ENCODE measurements at regions not wholly inside any gene's neighbourhood (a gene's known extent, or its start where the extent isn't known, plus 50 kb on each side); places are given as distances from the start of the nearest gene placed in this dataset.

GRCh38 chr4:54912155-54912554, 213.2 kb downstream of the KDR start:
- Histone ChIP-seq H3K4ac (ENCODE audit: low read depth, low read length) (no peak overlapping the region), H3K27ac (ENCODE audit: insufficient read depth, low read length) (no peak overlapping the region), H3K27me3 (ENCODE audit: control insufficient read depth, insufficient read depth, low read length) (peaks cover 6% of the 10 kb centered on the region), H4K5ac (ENCODE audit: low read depth, low read length) (no peak overlapping the region), H3K4me1 (ENCODE audit: control insufficient read depth, insufficient read depth, low read length) (peaks cover 1% of the 10 kb centered on the region; the same call in 1 of the 2 replicates), H3K56ac (ENCODE audit: extremely low read depth, insufficient read depth, low read length) (no peak overlapping the region), H3K36me3 (ENCODE audit: control insufficient read depth, insufficient read depth, low read length) (no peaks in the 10 kb centered on the region), H2BK5ac (ENCODE audit: low read depth, low read length, poor library complexity, severe bottlenecking) (no peak overlapping the region), H3K4me2 (ENCODE audit: low read depth, low read length) (no peak overlapping the region), H3K9ac (ENCODE audit: low read depth, low read length) (no peak overlapping the region), H3K4me3 (ENCODE audit: insufficient read depth, low read depth, low read length) (no peak overlapping the region), H2BK15ac (ENCODE audit: low read depth, low read length) (no peak overlapping the region), H3K18ac (ENCODE audit: low read depth, low read length) (no peak overlapping the region), H2BK20ac (ENCODE audit: low read depth, low read length) (no peak overlapping the region), H3K14ac (replicated peaks; ENCODE audit: low read depth, low read length) (no peak overlapping the region), H4K8ac (ENCODE audit: low read depth in 2 of 2, low read length in 2 of 2) (no peak overlapping the region), H3K79me1 (ENCODE audit: low read depth in 1 of 2, low read length in 2 of 2) (no peaks in the 10 kb centered on the region), H2BK120ac (ENCODE audit: low read depth, low read length) (no peak overlapping the region), H4K20me1 (ENCODE audit: insufficient read depth, low read length) (no peaks in the 10 kb centered on the region), H4K91ac (ENCODE audit: insufficient read depth, low read depth, low read length) (no peak overlapping the region), H3K9me1 (ENCODE audit: insufficient read depth, low read length) (no peaks in the 10 kb centered on the region), H3K9me3 (ENCODE audit: control insufficient read depth, insufficient read depth, low read length) (no peaks in the 10 kb centered on the region), H2AK9ac (replicated peaks; ENCODE audit: low read depth, low read length, poor library complexity) (no peak overlapping the region), H3K23ac (ENCODE audit: low read depth, low read length) (no peak overlapping the region), H2AFZ (replicated peaks; ENCODE audit: low read length, poor library complexity) (no peak overlapping the region), H2AK5ac (ENCODE audit: low read depth, low read length) (no peak overlapping the region)
- POLR2A ChIA-PET (ENCODE audit: unreplicated experiment), result no interaction called here
- no CpG with 5 or more reads among the region's 3 CpGs for WGBS, 2 experiments (ENCODE audit: extremely low coverage in 2 of 2, insufficient read length in 1 of 2)
- intact Hi-C loops (cut with micrococcal nuclease) (no loop called here), dilution Hi-C loops (cut with HindIII; ENCODE audit: low sequenced_read_pairs, unreplicated experiment) (no loop called here), in situ Hi-C loops (cut with MboI; ENCODE audit: low sequenced_read_pairs) (no loop called here)
- DNase-seq, result no peak
- CTCF ChIA-PET, result no interaction called here
- TF ChIP-seq FOS (IDR thresholded peaks at IDR 0.05; ENCODE audit: low read depth, low read length), result no peak
- TF ChIP-seq ELK1 (IDR thresholded peaks at IDR 0.05; ENCODE audit: borderline replicate concordance, low read depth, low read length), result no peak
- TF ChIP-seq CHD1 (IDR thresholded peaks at IDR 0.05; ENCODE audit: low read depth, low read length), result no peak
- TF ChIP-seq RCOR1 (IDR thresholded peaks at IDR 0.05; ENCODE audit: insufficient replicate concordance, low read length), result no peak
- TF ChIP-seq USF2 (IDR thresholded peaks at IDR 0.05; ENCODE audit: low read depth, low read length), result no peak
- TF ChIP-seq RFX5 (IDR thresholded peaks at IDR 0.05; ENCODE audit: low read depth, low read length), result no peak
- no peak for TF ChIP-seq MXI1 (IDR thresholded peaks at IDR 0.05; ENCODE audit: borderline replicate concordance, low read depth, low read length)
- no peak for TF ChIP-seq SMC3 (IDR thresholded peaks at IDR 0.05; ENCODE audit: low read depth, low read length)
- no peak for TF ChIP-seq CEBPB (IDR thresholded peaks at IDR 0.05; ENCODE audit: low read depth, low read length)
- no peak for TF ChIP-seq CTCF (conservative IDR thresholded peaks at IDR 0.05; ENCODE audit: low read depth, low read length)
- no peak for TF ChIP-seq POLR2A (IDR thresholded peaks at IDR 0.05; ENCODE audit: low read depth, low read length)
- TF ChIP-seq MAZ (IDR thresholded peaks at IDR 0.05; ENCODE audit: borderline replicate concordance, low read depth, low read length), result no peak
- no peak for TF ChIP-seq MAFK (IDR thresholded peaks at IDR 0.05; ENCODE audit: low read depth, low read length)
- TF ChIP-seq NFE2L2 (IDR thresholded peaks at IDR 0.05; ENCODE audit: low read depth, low read length), result no peak
- TF ChIP-seq RAD21 (IDR thresholded peaks at IDR 0.05; ENCODE audit: low read length), result no peak
- TF ChIP-seq BHLHE40 (IDR thresholded peaks at IDR 0.05; ENCODE audit: low read depth, low read length), result no peak
- no TSS peak for BruUV-seq (replicated peaks)
- ATAC-seq (ENCODE audit: low read depth), result no peak

Measured in IMR-90 (cell line).